ENCODE measurements at regions not wholly inside any gene's neighbourhood (a gene's known extent, or its start where the extent isn't known, plus 50 kb on each side); places are given as distances from the start of the nearest gene placed in this dataset.

GRCh38 chr10:44326474-44327030 lies 58.3 kb downstream of the CXCL12 start:
- ChIA-PET CTCF (no interaction called here), POLR2A (no interaction called here)
- no peaks in the 10 kb centered on the region for H3K36me3 Mint-ChIP-seq (ENCODE audit: insufficient read depth, unreplicated experiment)
- no peak overlapping the region for H3K4me3 ChIP-seq (ENCODE audit: low read depth, low read length)
- H3K27ac Mint-ChIP-seq (ENCODE audit: unreplicated experiment): no peak overlapping the region
- no peaks in the 10 kb centered on the region for H3K36me3 ChIP-seq (ENCODE audit: control insufficient read depth, insufficient read depth, low read length)
- H3K9me3 Mint-ChIP-seq (ENCODE audit: unreplicated experiment): no peaks in the 10 kb centered on the region
- DNase-seq: no peak
- no peaks in the 10 kb centered on the region for H3K27me3 Mint-ChIP-seq (ENCODE audit: insufficient read depth, unreplicated experiment)
- no TSS peak for BruUV-seq (replicated peaks)
- peaks cover 11% of the 10 kb centered on the region for H3K4me1 ChIP-seq
- no peaks in the 10 kb centered on the region for H3K27me3 ChIP-seq (replicated peaks; ENCODE audit: control insufficient read depth, insufficient read depth, low read length)
- intact Hi-C loops (cut with micrococcal nuclease; ENCODE audit: unreplicated experiment): no loop called here
- no peak for TF ChIP-seq CTCF (IDR thresholded peaks at IDR 0.05; ENCODE audit: insufficient read depth in 1 of 2, low read depth in 1 of 2, low read length in 1 of 2, severe bottlenecking in 1 of 2, unreplicated experiment in 1 of 2)
- H3K4me1 Mint-ChIP-seq (ENCODE audit: low read depth, unreplicated experiment): peaks cover 18% of the 10 kb centered on the region
- H3K4me3 Mint-ChIP-seq (ENCODE audit: unreplicated experiment): no peak overlapping the region
- H3K9me3 ChIP-seq: no peaks in the 10 kb centered on the region

- H3K9me3 Mint-ChIP-seq (ENCODE audit: unreplicated experiment): no peaks in the 10 kb centered on the region
- Histone ChIP-seq H3K4me1 (peaks cover 11% of the 10 kb centered on the region), H3K9me3 (no peaks in the 10 kb centered on the region), H3K36me3 (ENCODE audit: control insufficient read depth, insufficient read depth, low read length) (no peaks in the 10 kb centered on the region), H3K4me3 (ENCODE audit: low read depth, low read length) (no peak overlapping the region), H3K27me3 (replicated peaks; ENCODE audit: control insufficient read depth, insufficient read depth, low read length) (no peaks in the 10 kb centered on the region)
- ChIA-PET POLR2A (no interaction called here), CTCF (interaction anchor here (0.7 to 2.0 kb wide), 4 partner anchors 12 to 637 kb away, joined by 3 to 6 read pairs (median 3); no protein-coding TSS in a partner anchor)
- no peak overlapping the region for H3K4me3 Mint-ChIP-seq (ENCODE audit: unreplicated experiment)
- no TSS peak for BruUV-seq (replicated peaks)
- no peaks in the 10 kb centered on the region for H3K27me3 Mint-ChIP-seq (ENCODE audit: insufficient read depth, unreplicated experiment)
- no peak for TF ChIP-seq CTCF (IDR thresholded peaks at IDR 0.05; ENCODE audit: insufficient read depth in 1 of 2, low read depth in 1 of 2, low read length in 1 of 2, severe bottlenecking in 1 of 2, unreplicated experiment in 1 of 2)
- H3K4me1 Mint-ChIP-seq (ENCODE audit: low read depth, unreplicated experiment): peaks cover 18% of the 10 kb centered on the region
- DNase-seq: no peak
- intact Hi-C loops (cut with micrococcal nuclease; ENCODE audit: unreplicated experiment): no loop called here
- no peak overlapping the region for H3K27ac Mint-ChIP-seq (ENCODE audit: unreplicated experiment)
- H3K36me3 Mint-ChIP-seq (ENCODE audit: insufficient read depth, unreplicated experiment): no peaks in the 10 kb centered on the region
Measured at GRCh38 chr10:44325596-44326307, 59.1 kb downstream of the CXCL12 start.

- Mint-ChIP-seq H3K9me3 (ENCODE audit: unreplicated experiment) (no peaks in the 10 kb centered on the region), H3K4me1 (ENCODE audit: low read depth, unreplicated experiment) (peaks cover 18% of the 10 kb centered on the region), H3K27ac (ENCODE audit: unreplicated experiment) (no peak overlapping the region), H3K36me3 (ENCODE audit: insufficient read depth, unreplicated experiment) (no peaks in the 10 kb centered on the region), H3K27me3 (ENCODE audit: insufficient read depth, unreplicated experiment) (no peaks in the 10 kb centered on the region), H3K4me3 (ENCODE audit: unreplicated experiment) (no peak overlapping the region)
- H3K27me3 ChIP-seq (replicated peaks; ENCODE audit: control insufficient read depth, insufficient read depth, low read length): no peaks in the 10 kb centered on the region
- H3K4me3 ChIP-seq (ENCODE audit: low read depth, low read length): no peak overlapping the region
- no peak for TF ChIP-seq CTCF (IDR thresholded peaks at IDR 0.05; ENCODE audit: insufficient read depth in 1 of 2, low read depth in 1 of 2, low read length in 1 of 2, severe bottlenecking in 1 of 2, unreplicated experiment in 1 of 2)
- peak; percentile 60 to 64 for DNase-seq
- POLR2A ChIA-PET: no interaction called here
- H3K4me1 ChIP-seq: peaks cover 11% of the 10 kb centered on the region
- no TSS peak for BruUV-seq (replicated peaks)
- no peaks in the 10 kb centered on the region for H3K9me3 ChIP-seq
- CTCF ChIA-PET: interaction anchor here (0.7 to 2.0 kb wide), 5 partner anchors 13 to 636 kb away, joined by 3 to 6 read pairs (median 3); no protein-coding TSS in a partner anchor
- H3K36me3 ChIP-seq (ENCODE audit: control insufficient read depth, insufficient read depth, low read length): no peaks in the 10 kb centered on the region
- intact Hi-C loops (cut with micrococcal nuclease; ENCODE audit: unreplicated experiment): no loop called here
Measured at GRCh38 chr10:44325157-44325556, 59.7 kb downstream of the CXCL12 start.
